Spinal cord (tissue), 9 donors: ENCODE measurements at regions not wholly inside any gene's neighbourhood (a gene's known extent, or its start where the extent isn't known, plus 50 kb on each side); places are given as distances from the start of the nearest gene placed in this dataset.

Experiments used
- DNase-seq, 6 donors: peaks; one replicate each; pipeline versions ENCODE4 v3.0.0 to v3.0.0-alpha.2; 2013 to 2015; ENCODE audit warnings: low spot score in 6 of 6, low read depth in 4 of 6
- H3K27ac ChIP-seq: one replicate; pipeline ENCODE4 v1.5.1; 2013; ENCODE audit warnings: low read depth, low read length, control low read depth
- H3K27me3 ChIP-seq: one replicate; pipeline ENCODE4 v1.6.1; 2013; ENCODE audit warnings: low read length; ENCODE audit not compliant: control insufficient read depth, insufficient read depth
- H3K36me3 ChIP-seq: one replicate; pipeline ENCODE4 v1.6.1; 2013; ENCODE audit warnings: low read length; ENCODE audit not compliant: control insufficient read depth, insufficient read depth
- H3K4me1 ChIP-seq: one replicate; pipeline ENCODE4 v1.6.1; 2013; ENCODE audit warnings: low read length; ENCODE audit not compliant: control insufficient read depth, insufficient read depth
- H3K4me3 ChIP-seq: one replicate; pipeline ENCODE4 v1.5.1; 2013; ENCODE audit warnings: low read depth, low read length, control low read depth
- H3K9me3 ChIP-seq: one replicate; pipeline ENCODE4 v1.6.1; 2013; ENCODE audit warnings: low read length; ENCODE audit not compliant: control insufficient read depth, insufficient read depth
- WGBS: methylation state at CpG from one replicate; pipeline ENCODE4 v1.1.5; 2013; ENCODE audit warnings: missing lambda C conversion rate; ENCODE audit not compliant: insufficient coverage; 5-methylcytosine and 5-hydroxymethylcytosine counted together
- donor health status: healthy.

GRCh38 chr4:84237008-84237407 lies 262.1 kb downstream of the NKX6-1 start:
- no peaks in the 10 kb centered on the region for H3K4me1 ChIP-seq
- H3K4me3 ChIP-seq = no peak overlapping the region
- H3K27ac ChIP-seq = no peak overlapping the region
- H3K27me3 ChIP-seq = no peaks in the 10 kb centered on the region
- no peaks in the 10 kb centered on the region for H3K36me3 ChIP-seq
- no peaks in the 10 kb centered on the region for H3K9me3 ChIP-seq
- no peak for DNase-seq
- 81% methylated on average over 2 of the region's 4 CpGs for WGBS

- Histone ChIP-seq H3K9me3 (no peaks in the 10 kb centered on the region), H3K36me3 (no peaks in the 10 kb centered on the region), H3K4me3 (no peak overlapping the region), H3K27me3 (no peaks in the 10 kb centered on the region), H3K4me1 (no peaks in the 10 kb centered on the region), H3K27ac (no peak overlapping the region)
- DNase-seq = no peak
- WGBS = 67% methylated on average over 2 of the region's 6 CpGs
Observed at GRCh38 chr4:84235126-84235944, 263.8 kb downstream of the NKX6-1 start.

- Histone ChIP-seq H3K4me1 (no peaks in the 10 kb centered on the region), H3K9me3 (no peaks in the 10 kb centered on the region), H3K27me3 (peaks cover 2% of the 10 kb centered on the region), H3K36me3 (no peaks in the 10 kb centered on the region), H3K27ac (no peak overlapping the region), H3K4me3 (no peak overlapping the region)
- 83% methylated on average over 1 of the region's 7 CpGs for WGBS
- no peak for DNase-seq
Observed at GRCh38 chr4:84232309-84233095, 266.6 kb downstream of the NKX6-1 start.

- H3K36me3 ChIP-seq = no peaks in the 10 kb centered on the region
- H3K27me3 ChIP-seq = peaks cover 2% of the 10 kb centered on the region
- no peak overlapping the region for H3K27ac ChIP-seq
- H3K4me1 ChIP-seq = no peaks in the 10 kb centered on the region
- H3K9me3 ChIP-seq = no peaks in the 10 kb centered on the region
- no CpG with 5 or more reads among the region's 2 CpGs for WGBS
- H3K4me3 ChIP-seq = no peak overlapping the region
- no peak for DNase-seq
Observed at GRCh38 chr4:84231539-84232055, 267.5 kb downstream of the NKX6-1 start.

- no peaks in the 10 kb centered on the region for H3K27me3 ChIP-seq
- no peaks in the 10 kb centered on the region for H3K36me3 ChIP-seq
- WGBS = no CpG with 5 or more reads among the region's 4 CpGs
- DNase-seq = peak in 1 of 6 donors; percentile 8
- H3K9me3 ChIP-seq = no peaks in the 10 kb centered on the region
- no peaks in the 10 kb centered on the region for H3K4me1 ChIP-seq
- H3K27ac ChIP-seq = no peak overlapping the region
- H3K4me3 ChIP-seq = no peak overlapping the region
Observed at GRCh38 chr4:84224522-84224921, 274.6 kb downstream of the NKX6-1 start.

- H3K4me1 ChIP-seq = no peaks in the 10 kb centered on the region
- no peaks in the 10 kb centered on the region for H3K27me3 ChIP-seq
Observed at GRCh38 chr4:84221704-84222103, 277.4 kb downstream of the NKX6-1 start.

GRCh38 chr4:84220990-84221389 lies 278.1 kb downstream of the NKX6-1 start:
- Histone ChIP-seq H3K27me3 (no peaks in the 10 kb centered on the region), H3K4me3 (no peak overlapping the region), H3K4me1 (no peaks in the 10 kb centered on the region), H3K36me3 (no peaks in the 10 kb centered on the region), H3K9me3 (no peaks in the 10 kb centered on the region), H3K27ac (no peak overlapping the region)
- DNase-seq = no peak
- 85% methylated on average over 2 of the region's 6 CpGs for WGBS

More at GRCh38 chr4:84221704-84222103, 277.4 kb downstream of the NKX6-1 start:
- no peak overlapping the region for H3K4me3 ChIP-seq
- WGBS = 77% methylated on average over 2 of the region's 4 CpGs
- H3K9me3 ChIP-seq = no peaks in the 10 kb centered on the region
- no peaks in the 10 kb centered on the region for H3K36me3 ChIP-seq
- H3K27ac ChIP-seq = no peak overlapping the region
- DNase-seq = no peak

GRCh38 chr4:84219656-84220055 lies 279.4 kb downstream of the NKX6-1 start:
- Histone ChIP-seq H3K27ac (no peak overlapping the region), H3K36me3 (no peaks in the 10 kb centered on the region), H3K4me1 (no peaks in the 10 kb centered on the region), H3K4me3 (no peak overlapping the region), H3K9me3 (no peaks in the 10 kb centered on the region), H3K27me3 (no peaks in the 10 kb centered on the region)
- no peak for DNase-seq
- WGBS = no CpG with 5 or more reads among the region's 1 CpG

GRCh38 chr4:84218031-84218430 lies 281.1 kb downstream of the NKX6-1 start:
- WGBS = 29% methylated on average over 7 of the region's 9 CpGs
- no peaks in the 10 kb centered on the region for H3K27me3 ChIP-seq
- DNase-seq = peak in 5 of 6 donors; percentile 10 to 89 (median 31)
- no peaks in the 10 kb centered on the region for H3K4me1 ChIP-seq
- no peaks in the 10 kb centered on the region for H3K36me3 ChIP-seq
- no peaks in the 10 kb centered on the region for H3K9me3 ChIP-seq
- no peak overlapping the region for H3K4me3 ChIP-seq
- H3K27ac ChIP-seq = no peak overlapping the region
